Vagina (tissue), 2 donors: ENCODE measurements at regions not wholly inside any gene's neighbourhood (a gene's known extent, or its start where the extent isn't known, plus 50 kb on each side); places are given as distances from the start of the nearest gene placed in this dataset.

Experiments
- POLR2A ChIP-seq, 2 donors: fragments of 450-650 bp; IDR thresholded peaks; one replicate each; pipeline ENCODE4 v1.6.1; 2017; ENCODE audit warnings: antibody characterized with exemption in 2 of 2, mild to moderate bottlenecking in 2 of 2, moderate library complexity in 2 of 2
- POLR2AphosphoS5 ChIP-seq, 2 donors: sonication (generic); formaldehyde crosslinking; IDR thresholded peaks; one replicate each; pipeline ENCODE4 v1.9.0; 2017; ENCODE audit warnings: antibody characterized with exemption in 2 of 2, mild to moderate bottlenecking in 2 of 2, low read depth in 1 of 2; ENCODE audit not compliant: insufficient read depth in 1 of 2
- TF ChIP-seq, protein P1 (sequence below), 3 experiments: fragments of 450-650 bp in 2 of 3; fragments of 200-600 bp in 1 of 3; sonication (generic) in 1 of 3; IDR thresholded peaks; one replicate each; pipeline ENCODE4 v1.5.1; 2017 to 2019; ENCODE audit warnings: antibody characterized with exemption in 3 of 3, mild to moderate bottlenecking in 2 of 3, moderate library complexity in 2 of 3

DNA sequence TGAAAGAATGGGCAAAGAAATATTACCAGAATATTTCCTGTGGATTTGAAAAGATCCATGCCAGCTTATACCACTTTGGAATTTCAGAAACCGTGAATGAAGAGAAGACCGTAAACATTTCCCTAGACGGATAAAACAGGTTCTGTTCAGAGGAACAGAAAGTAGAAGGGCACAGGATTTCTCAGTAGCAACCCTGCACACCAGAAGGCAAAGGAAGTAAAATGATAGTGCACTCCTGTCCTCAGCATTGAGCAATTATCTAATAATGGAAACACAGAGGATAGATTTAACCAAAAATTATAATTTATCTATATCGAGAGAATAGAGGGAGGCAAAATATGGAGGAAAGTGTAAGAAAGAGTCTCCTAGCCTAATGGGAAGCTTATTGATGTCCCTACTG, 87.0 kb upstream of the ITGA6 start:
- TF ChIP-seq, protein P1, sequence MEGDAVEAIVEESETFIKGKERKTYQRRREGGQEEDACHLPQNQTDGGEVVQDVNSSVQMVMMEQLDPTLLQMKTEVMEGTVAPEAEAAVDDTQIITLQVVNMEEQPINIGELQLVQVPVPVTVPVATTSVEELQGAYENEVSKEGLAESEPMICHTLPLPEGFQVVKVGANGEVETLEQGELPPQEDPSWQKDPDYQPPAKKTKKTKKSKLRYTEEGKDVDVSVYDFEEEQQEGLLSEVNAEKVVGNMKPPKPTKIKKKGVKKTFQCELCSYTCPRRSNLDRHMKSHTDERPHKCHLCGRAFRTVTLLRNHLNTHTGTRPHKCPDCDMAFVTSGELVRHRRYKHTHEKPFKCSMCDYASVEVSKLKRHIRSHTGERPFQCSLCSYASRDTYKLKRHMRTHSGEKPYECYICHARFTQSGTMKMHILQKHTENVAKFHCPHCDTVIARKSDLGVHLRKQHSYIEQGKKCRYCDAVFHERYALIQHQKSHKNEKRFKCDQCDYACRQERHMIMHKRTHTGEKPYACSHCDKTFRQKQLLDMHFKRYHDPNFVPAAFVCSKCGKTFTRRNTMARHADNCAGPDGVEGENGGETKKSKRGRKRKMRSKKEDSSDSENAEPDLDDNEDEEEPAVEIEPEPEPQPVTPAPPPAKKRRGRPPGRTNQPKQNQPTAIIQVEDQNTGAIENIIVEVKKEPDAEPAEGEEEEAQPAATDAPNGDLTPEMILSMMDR (IDR thresholded peaks at IDR 0.05), result no peak
- no peak for TF ChIP-seq POLR2AphosphoS5 (IDR thresholded peaks at IDR 0.05; ENCODE audit: insufficient read depth in 1 of 2, low read depth in 1 of 2)
- TF ChIP-seq POLR2A (IDR thresholded peaks at IDR 0.05), result no peak
